Parathyroid adenoma (tissue), 2 donors: ENCODE measurements at regions not wholly inside any gene's neighbourhood (a gene's known extent, or its start where the extent isn't known, plus 50 kb on each side); places are given as distances from the start of the nearest gene placed in this dataset.

Experiments used
- H2AFZ ChIP-seq: fragments of 300-600 bp; sonication (generic); one replicate; pipeline ENCODE4 v1.7.0; 2017; ENCODE audit warnings: antibody characterized with exemption, mild to moderate bottlenecking
- H3K27ac ChIP-seq: fragments of 300-600 bp; sonication (generic); one replicate; pipeline ENCODE4 v1.7.0; 2017
- H3K27me3 ChIP-seq: fragments of 300-600 bp; sonication (generic); one replicate; pipeline ENCODE4 v1.7.0; 2017; ENCODE audit warnings: low read length; ENCODE audit not compliant: control insufficient read depth, insufficient read depth
- H3K36me3 ChIP-seq: fragments of 300-600 bp; sonication (generic); one replicate; pipeline ENCODE4 v1.7.0; 2017; ENCODE audit warnings: low read length; ENCODE audit not compliant: control insufficient read depth, insufficient read depth
- H3K4me1 ChIP-seq: fragments of 300-600 bp; sonication (generic); one replicate; pipeline ENCODE4 v1.7.0; 2017; ENCODE audit warnings: control low read depth
- H3K4me2 ChIP-seq: fragments of 300-600 bp; sonication (generic); one replicate; pipeline ENCODE4 v1.7.0; 2017; ENCODE audit warnings: low read length
- H3K4me3 ChIP-seq: fragments of 300-600 bp; sonication (generic); one replicate; pipeline ENCODE4 v1.7.0; 2017; ENCODE audit warnings: low read depth, low read length
- H3K79me2 ChIP-seq: fragments of 300-600 bp; sonication (generic); one replicate; pipeline ENCODE4 v1.7.0; 2017; ENCODE audit warnings: control low read depth
- H3K9ac ChIP-seq: fragments of 300-600 bp; sonication (generic); one replicate; pipeline ENCODE4 v1.7.0; 2017; ENCODE audit warnings: mild to moderate bottlenecking
- H3K9me3 ChIP-seq: fragments of 300-600 bp; sonication (generic); one replicate; pipeline ENCODE4 v1.7.0; 2017; ENCODE audit warnings: low read length; ENCODE audit not compliant: control insufficient read depth
- CTCF ChIP-seq: fragments of 300-600 bp; sonication (generic); IDR thresholded peaks from one replicate; pipeline ENCODE4 v1.7.0; 2017; ENCODE audit warnings: antibody characterized with exemption, mild to moderate bottlenecking
- donor health status: primary hyperparathyroidism.

- H3K79me2 ChIP-seq = no peaks in the 10 kb centered on the region
- H2AFZ ChIP-seq = no peak overlapping the region
- no peaks in the 10 kb centered on the region for H3K27me3 ChIP-seq
- TF ChIP-seq CTCF = no peak
- no peak overlapping the region for H3K27ac ChIP-seq
- no peak overlapping the region for H3K4me2 ChIP-seq
- no peaks in the 10 kb centered on the region for H3K36me3 ChIP-seq
- no peaks in the 10 kb centered on the region for H3K4me1 ChIP-seq
- H3K4me3 ChIP-seq = no peak overlapping the region
- no peak overlapping the region for H3K9ac ChIP-seq
- no peaks in the 10 kb centered on the region for H3K9me3 ChIP-seq
Measured at GRCh38 chr10:9193120-9193519, 1138.6 kb downstream of the GATA3 start.

- Histone ChIP-seq H3K36me3 (no peaks in the 10 kb centered on the region), H3K27me3 (no peaks in the 10 kb centered on the region)
- TF ChIP-seq CTCF = no peak
Measured at GRCh38 chr10:9195385-9195784, 1140.9 kb downstream of the GATA3 start.

GRCh38 chr10:9198611-9199010 lies 1144.1 kb downstream of the GATA3 start:
- Histone ChIP-seq H3K27ac (no peak overlapping the region), H3K79me2 (no peaks in the 10 kb centered on the region), H3K4me3 (no peak overlapping the region), H3K27me3 (no peaks in the 10 kb centered on the region), H2AFZ (no peak overlapping the region), H3K36me3 (no peaks in the 10 kb centered on the region), H3K9me3 (no peaks in the 10 kb centered on the region), H3K4me1 (no peaks in the 10 kb centered on the region), H3K4me2 (no peak overlapping the region), H3K9ac (no peak overlapping the region)
- no peak for TF ChIP-seq CTCF

More at GRCh38 chr10:9195385-9195784, 1140.9 kb downstream of the GATA3 start:
- Histone ChIP-seq H3K9me3 (no peaks in the 10 kb centered on the region), H2AFZ (no peak overlapping the region), H3K4me1 (no peaks in the 10 kb centered on the region), H3K27ac (no peak overlapping the region), H3K9ac (no peak overlapping the region), H3K79me2 (no peaks in the 10 kb centered on the region), H3K4me2 (no peak overlapping the region), H3K4me3 (no peak overlapping the region)

GRCh38 chr10:9205558-9205957 lies 1151.1 kb downstream of the GATA3 start:
- Histone ChIP-seq H3K9me3 (no peaks in the 10 kb centered on the region), H3K27ac (no peak overlapping the region), H3K4me3 (no peak overlapping the region), H3K79me2 (peaks cover 8% of the 10 kb centered on the region), H3K27me3 (no peaks in the 10 kb centered on the region), H2AFZ (no peak overlapping the region), H3K9ac (no peak overlapping the region), H3K4me2 (no peak overlapping the region), H3K4me1 (peaks cover 6% of the 10 kb centered on the region), H3K36me3 (no peaks in the 10 kb centered on the region)
- no peak for TF ChIP-seq CTCF

- Histone ChIP-seq H3K36me3 (no peaks in the 10 kb centered on the region), H3K4me1 (peaks cover 28% of the 10 kb centered on the region), H2AFZ (peak overlapping the region; percentile 40), H3K27ac (peak overlapping the region; percentile 60), H3K4me3 (peak overlapping the region; percentile 9), H3K79me2 (peaks cover 14% of the 10 kb centered on the region), H3K9ac (no peak overlapping the region), H3K9me3 (no peaks in the 10 kb centered on the region), H3K27me3 (no peaks in the 10 kb centered on the region), H3K4me2 (peak overlapping the region; percentile 42)
- peak; percentile 96 for TF ChIP-seq CTCF
Measured at GRCh38 chr10:9209105-9209798, 1154.8 kb downstream of the GATA3 start.
